ENCODE measurements at regions not wholly inside any gene's neighbourhood (a gene's known extent, or its start where the extent isn't known, plus 50 kb on each side); places are given as distances from the start of the nearest gene placed in this dataset.

GRCh38 chr5:169507051-169507450 is 76.5 kb upstream of the SPDL1 start:
- TF ChIP-seq CTCF (IDR thresholded peaks at IDR 0.05) (no peak), EZH2 (IDR thresholded peaks at IDR 0.05; ENCODE audit: borderline replicate concordance, insufficient read depth, low read depth, low read length, poor library complexity, severe bottlenecking) (no peak)

All from B cell (primary cell).